ENCODE measurements at regions not wholly inside any gene's neighbourhood (a gene's known extent, or its start where the extent isn't known, plus 50 kb on each side); places are given as distances from the start of the nearest gene placed in this dataset.

GRCh38 chr2:14398641-14399040, 233.9 kb upstream of the LRATD1 start:
- Histone ChIP-seq H3K36me3 (ENCODE audit: insufficient read depth, low read length) (no peaks in the 10 kb centered on the region), H3K27ac (ENCODE audit: low read depth, low read length, poor library complexity, severe bottlenecking) (no peak overlapping the region), H3K4me1 (ENCODE audit: insufficient read depth, low read length, poor library complexity, severe bottlenecking) (no peaks in the 10 kb centered on the region), H3K79me2 (ENCODE audit: insufficient read depth, low read depth, low read length) (no peaks in the 10 kb centered on the region), H3K9me3 (ENCODE audit: low read length) (no peaks in the 10 kb centered on the region), H2AFZ (ENCODE audit: low read length) (no peak overlapping the region), H3K4me3 (ENCODE audit: low read depth, low read length, poor library complexity, severe bottlenecking) (no peak overlapping the region), H3K4me2 (ENCODE audit: low read length) (no peak overlapping the region), H3K9me2 (ENCODE audit: insufficient read depth, low read length) (no peaks in the 10 kb centered on the region), H4K20me1 (ENCODE audit: insufficient read depth, low read length) (no peaks in the 10 kb centered on the region)
- DNase-seq (ENCODE audit: low spot score): no peak
- ChIA-PET POLR2A (interaction anchor here (0.6 kb wide), 1 partner anchor 793 kb away, joined by 3 read pairs; no protein-coding TSS in a partner anchor), CTCF (ENCODE audit: unreplicated experiment) (no interaction called here)
- BruUV-seq (replicated peaks): no TSS peak
- intact Hi-C loops (cut with micrococcal nuclease; ENCODE audit: unreplicated experiment): no loop called here
- TF ChIP-seq CTCF (conservative IDR thresholded peaks at IDR 0.05; ENCODE audit: low read length): no peak
- TF ChIP-seq EZH2phosphoT487 (IDR thresholded peaks at IDR 0.05; ENCODE audit: borderline replicate concordance, low read depth, low read length): no peak

GRCh38 chr2:14401873-14402272, 230.6 kb upstream of the LRATD1 start:
- BruUV-seq (replicated peaks): no TSS peak
- Histone ChIP-seq H3K4me2 (ENCODE audit: low read length) (no peak overlapping the region), H3K9me2 (ENCODE audit: insufficient read depth, low read length) (no peaks in the 10 kb centered on the region), H3K9me3 (ENCODE audit: low read length) (no peaks in the 10 kb centered on the region), H3K79me2 (ENCODE audit: insufficient read depth, low read depth, low read length) (no peaks in the 10 kb centered on the region), H3K4me3 (ENCODE audit: low read depth, low read length, poor library complexity, severe bottlenecking) (no peak overlapping the region), H4K20me1 (ENCODE audit: insufficient read depth, low read length) (no peaks in the 10 kb centered on the region), H3K4me1 (ENCODE audit: insufficient read depth, low read length, poor library complexity, severe bottlenecking) (no peaks in the 10 kb centered on the region), H2AFZ (ENCODE audit: low read length) (no peak overlapping the region), H3K36me3 (ENCODE audit: insufficient read depth, low read length) (no peaks in the 10 kb centered on the region), H3K27ac (ENCODE audit: low read depth, low read length, poor library complexity, severe bottlenecking) (no peak overlapping the region)
- ChIA-PET CTCF (ENCODE audit: unreplicated experiment) (no interaction called here), POLR2A (no interaction called here)
- no peak for TF ChIP-seq EZH2phosphoT487 (IDR thresholded peaks at IDR 0.05; ENCODE audit: borderline replicate concordance, low read depth, low read length)
- TF ChIP-seq CTCF (conservative IDR thresholded peaks at IDR 0.05; ENCODE audit: low read length): no peak
- no peak for DNase-seq (ENCODE audit: low spot score)
- intact Hi-C loops (cut with micrococcal nuclease; ENCODE audit: unreplicated experiment): no loop called here

- Histone ChIP-seq H3K36me3 (ENCODE audit: insufficient read depth, low read length) (no peaks in the 10 kb centered on the region), H3K4me3 (ENCODE audit: low read depth, low read length, poor library complexity, severe bottlenecking) (no peak overlapping the region), H3K79me2 (ENCODE audit: insufficient read depth, low read depth, low read length) (no peaks in the 10 kb centered on the region), H3K4me1 (ENCODE audit: insufficient read depth, low read length, poor library complexity, severe bottlenecking) (no peaks in the 10 kb centered on the region), H2AFZ (ENCODE audit: low read length) (no peak overlapping the region), H3K4me2 (ENCODE audit: low read length) (no peak overlapping the region), H4K20me1 (ENCODE audit: insufficient read depth, low read length) (no peaks in the 10 kb centered on the region), H3K9me2 (ENCODE audit: insufficient read depth, low read length) (no peaks in the 10 kb centered on the region), H3K27ac (ENCODE audit: low read depth, low read length, poor library complexity, severe bottlenecking) (no peak overlapping the region), H3K9me3 (ENCODE audit: low read length) (no peaks in the 10 kb centered on the region)
- DNase-seq (ENCODE audit: low spot score): no peak
- TF ChIP-seq EZH2phosphoT487 (IDR thresholded peaks at IDR 0.05; ENCODE audit: borderline replicate concordance, low read depth, low read length): no peak
- TF ChIP-seq CTCF (conservative IDR thresholded peaks at IDR 0.05; ENCODE audit: low read length): no peak
- BruUV-seq (replicated peaks): no TSS peak
- intact Hi-C loops (cut with micrococcal nuclease; ENCODE audit: unreplicated experiment): no loop called here
- ChIA-PET POLR2A (no interaction called here), CTCF (ENCODE audit: unreplicated experiment) (no interaction called here)
These were observed 223.8 kb upstream of the LRATD1 start for GRCh38 chr2:14408695-14409094.
